ENCODE measurements at regions not wholly inside any gene's neighbourhood (a gene's known extent, or its start where the extent isn't known, plus 50 kb on each side); places are given as distances from the start of the nearest gene placed in this dataset.

- no peak for TF ChIP-seq CTCF (conservative IDR thresholded peaks at IDR 0.05; ENCODE audit: low read depth, low read length)
- no peak for TF ChIP-seq EZH2 (IDR thresholded peaks at IDR 0.05; ENCODE audit: borderline replicate concordance, low read depth, low read length, poor library complexity, severe bottlenecking)
These were observed 237.8 kb upstream of the RBMS1 start for GRCh38 chr2:160731415-160731814.
